OCI-LY3 (cell line): ENCODE measurements at regions not wholly inside any gene's neighbourhood (a gene's known extent, or its start where the extent isn't known, plus 50 kb on each side); places are given as distances from the start of the nearest gene placed in this dataset.

Source experiments
- EZH2phosphoT487 ChIP-seq: fragments of 200-600 bp; shearing (Covaris generic); IDR thresholded peaks from 2 replicates; pipeline ENCODE4 v1.6.1; 2018; ENCODE audit warnings: antibody characterized with exemption, mixed run types, low read depth
- TF ChIP-seq, protein P1 (sequence below): fragments of 200-600, 300-600 bp; sonication (generic); IDR thresholded peaks from 2 replicates; pipeline ENCODE4 v1.5.1; 2014; ENCODE audit warnings: antibody characterized with exemption, low read length, low read depth

GRCh38 chr5:124030043-124030491, 518.1 kb downstream of the CSNK1G3 start:
- TF ChIP-seq, protein P1, sequence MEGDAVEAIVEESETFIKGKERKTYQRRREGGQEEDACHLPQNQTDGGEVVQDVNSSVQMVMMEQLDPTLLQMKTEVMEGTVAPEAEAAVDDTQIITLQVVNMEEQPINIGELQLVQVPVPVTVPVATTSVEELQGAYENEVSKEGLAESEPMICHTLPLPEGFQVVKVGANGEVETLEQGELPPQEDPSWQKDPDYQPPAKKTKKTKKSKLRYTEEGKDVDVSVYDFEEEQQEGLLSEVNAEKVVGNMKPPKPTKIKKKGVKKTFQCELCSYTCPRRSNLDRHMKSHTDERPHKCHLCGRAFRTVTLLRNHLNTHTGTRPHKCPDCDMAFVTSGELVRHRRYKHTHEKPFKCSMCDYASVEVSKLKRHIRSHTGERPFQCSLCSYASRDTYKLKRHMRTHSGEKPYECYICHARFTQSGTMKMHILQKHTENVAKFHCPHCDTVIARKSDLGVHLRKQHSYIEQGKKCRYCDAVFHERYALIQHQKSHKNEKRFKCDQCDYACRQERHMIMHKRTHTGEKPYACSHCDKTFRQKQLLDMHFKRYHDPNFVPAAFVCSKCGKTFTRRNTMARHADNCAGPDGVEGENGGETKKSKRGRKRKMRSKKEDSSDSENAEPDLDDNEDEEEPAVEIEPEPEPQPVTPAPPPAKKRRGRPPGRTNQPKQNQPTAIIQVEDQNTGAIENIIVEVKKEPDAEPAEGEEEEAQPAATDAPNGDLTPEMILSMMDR, result no peak
- TF ChIP-seq EZH2phosphoT487, result no peak
